Endothelial cell of umbilical vein (primary cell): ENCODE measurements at regions not wholly inside any gene's neighbourhood (a gene's known extent, or its start where the extent isn't known, plus 50 kb on each side); places are given as distances from the start of the nearest gene placed in this dataset.

ENCODE experiments used
- BruUV-seq: library from RNA; stranded (reverse); fragments of 400-500 nt; replicated peaks from 2 replicates; lab custom pipeline; 2021; lab: Mats Ljungman, UMichigan
- CTCF ChIA-PET: fragments of 300-600, 350-600 bp; sonication (Branson Sonifier 250); formaldehyde crosslinking; loops from one replicate; lab custom pipeline; 2021; ENCODE audit warnings: antibody characterized with exemption, inconsistent platforms; lab: Charles Lee
- POLR2A ChIA-PET: fragments of 300-600, 350-600 bp; sonication (Branson Sonifier 250); formaldehyde crosslinking; loops from one replicate; lab custom pipeline; 2021; ENCODE audit warnings: antibody characterized with exemption, inconsistent platforms; lab: Charles Lee
- DNase-seq: peaks from one replicate; pipeline ENCODE4 v3.0.0-alpha.2; 2011; ENCODE audit warnings: low read depth, low spot score
- FAIRE-seq: peaks from 2 replicates; lab custom pipeline; 2011; peaks lifted over from hg19 to GRCh38; lab: Jason Lieb, UNC
- H2AFZ ChIP-seq: 2 replicates; pipeline ENCODE4 v1.6.0; 2012; ENCODE audit warnings: low read depth, low read length, control low read depth, inconsistent platforms
- H3K27ac ChIP-seq: 2 replicates; pipeline ENCODE4 v1.5.1; 2011; ENCODE audit warnings: low read depth, mild to moderate bottlenecking, control low read depth, low read length, moderate library complexity; ENCODE audit not compliant: insufficient read depth
- H3K27me3 ChIP-seq, 2 experiments: 2 replicates each; pipeline versions ENCODE4 v1.6.0 to v1.6.1; 2011; ENCODE audit warnings: low read length in 2 of 2, mixed read lengths in 1 of 2; ENCODE audit not compliant: control insufficient read depth in 2 of 2, insufficient read depth in 2 of 2
- H3K36me3 ChIP-seq, 2 experiments: 2 replicates in 1 of 2; 3 replicates in 1 of 2; pipeline ENCODE4 v1.5.1; 2011; ENCODE audit warnings: low read length in 2 of 2, mild to moderate bottlenecking in 1 of 2, moderate library complexity in 1 of 2; ENCODE audit not compliant: control insufficient read depth in 2 of 2, insufficient read depth in 2 of 2; ENCODE audit errors: extremely low read depth in 1 of 2
- H3K4me1 ChIP-seq: 3 replicates; pipeline ENCODE4 v1.5.1; 2011; ENCODE audit warnings: mild to moderate bottlenecking, low read length; ENCODE audit not compliant: control insufficient read depth, insufficient read depth; ENCODE audit errors: extremely low read depth
- H3K4me2 ChIP-seq: 2 replicates; pipeline ENCODE4 v1.6.1; 2011; ENCODE audit warnings: low read length, control low read depth, mixed read lengths; ENCODE audit not compliant: insufficient read depth
- H3K4me3 ChIP-seq, 3 experiments: fragments of 200-600 bp in 1 of 3; sonication (generic), shearing (Covaris generic) in 1 of 3; replicated peaks in 1 of 3; 2 replicates each; pipeline ENCODE4 v1.5.1; 2011 to 2016; ENCODE audit warnings: control low read depth in 3 of 3, low read length in 3 of 3, mild to moderate bottlenecking in 2 of 3, inconsistent platforms in 1 of 3, low read depth in 1 of 3, moderate library complexity in 1 of 3; ENCODE audit not compliant: insufficient read depth in 1 of 3
- H3K79me2 ChIP-seq: 2 replicates; pipeline ENCODE4 v1.6.0; 2012; ENCODE audit warnings: low read length, inconsistent platforms; ENCODE audit not compliant: control insufficient read depth, insufficient read depth
- H3K9ac ChIP-seq: replicated peaks from 2 replicates; pipeline ENCODE3; 2011; ENCODE audit warnings: low read length, control low read depth; ENCODE audit not compliant: insufficient read depth; ENCODE audit errors: extremely low read depth
- H3K9me1 ChIP-seq: replicated peaks from 3 replicates; pipeline ENCODE4 v1.6.0; 2011; ENCODE audit warnings: mild to moderate bottlenecking, low read length; ENCODE audit not compliant: control insufficient read depth, insufficient read depth; ENCODE audit errors: extremely low read depth
- H3K9me3 ChIP-seq: replicated peaks from 2 replicates; pipeline ENCODE4 v1.5.1; 2012; ENCODE audit warnings: low read length, inconsistent platforms; ENCODE audit not compliant: control insufficient read depth, insufficient read depth
- H4K20me1 ChIP-seq: replicated peaks from 2 replicates; pipeline ENCODE3; 2011; ENCODE audit warnings: mild to moderate bottlenecking, low read length; ENCODE audit not compliant: control insufficient read depth, insufficient read depth; ENCODE audit errors: extremely low read depth
- EZH2 ChIP-seq: IDR thresholded peaks from 2 replicates; pipeline ENCODE4 v1.6.1; 2012; ENCODE audit warnings: borderline replicate concordance, low read depth, mild to moderate bottlenecking, moderate library complexity, low read length, inconsistent platforms; ENCODE audit not compliant: severe bottlenecking
- FOS ChIP-seq: IDR thresholded peaks from 2 replicates; pipeline ENCODE4 v1.6.1; 2011; ENCODE audit warnings: mild to moderate bottlenecking, low read length, moderate library complexity, borderline replicate concordance; ENCODE audit not compliant: insufficient read depth
- GATA2 ChIP-seq: IDR thresholded peaks from 2 replicates; pipeline ENCODE4 v1.7.0; 2011; ENCODE audit warnings: low read depth, mild to moderate bottlenecking, moderate library complexity, mixed read lengths, low read length; ENCODE audit not compliant: insufficient read length, insufficient read depth
- JUN ChIP-seq: IDR thresholded peaks from 2 replicates; pipeline ENCODE4 v1.6.1; 2011; ENCODE audit warnings: borderline replicate concordance, low read depth; ENCODE audit not compliant: insufficient read length, insufficient read depth
- MAX ChIP-seq: IDR thresholded peaks from 2 replicates; pipeline ENCODE4 v1.6.1; 2011; ENCODE audit not compliant: insufficient read depth, insufficient read length
- MYC ChIP-seq: IDR thresholded peaks from one replicate; pipeline ENCODE4 v1.6.1; 2011; ENCODE audit warnings: mild to moderate bottlenecking, low read depth, low read length
- POLR2A ChIP-seq: IDR thresholded peaks from 2 replicates; pipeline ENCODE4 v1.6.1; 2012; ENCODE audit warnings: low read depth, mild to moderate bottlenecking, control low read depth, low read length
- POLR2AphosphoS5 ChIP-seq: IDR thresholded peaks from 2 replicates; pipeline ENCODE4 v1.6.1; 2012; ENCODE audit warnings: low read depth, mild to moderate bottlenecking, control low read depth, low read length, moderate library complexity; ENCODE audit not compliant: insufficient read depth
- dilution Hi-C: fragments of 300-500 bp; cut with MboI; formaldehyde crosslinking; loops from one replicate; pipeline ENCODE4 v1.15.0; 2019; ENCODE audit warnings: low sequenced_read_pairs; ENCODE audit not compliant: extremely low pct_ligation_motif_present
- intact Hi-C: fragments of 100-400 bp; cut with micrococcal nuclease; formaldehyde crosslinking; loops from one replicate; pipeline ENCODE4 v1.10.0; 2022
- TF ChIP-seq, protein P1 (sequence below), 2 donors: IDR thresholded peaks; 1 replicate in 1 of 2; 2 replicates in 1 of 2; pipeline ENCODE4 v1.5.1; 2011; ENCODE audit warnings: low read length in 2 of 2, mild to moderate bottlenecking in 2 of 2, moderate library complexity in 2 of 2, control low read depth in 1 of 2, inconsistent platforms in 1 of 2, low read depth in 1 of 2; ENCODE audit not compliant: insufficient read depth in 1 of 2; ENCODE audit errors: extremely low read depth in 1 of 2

DNA sequence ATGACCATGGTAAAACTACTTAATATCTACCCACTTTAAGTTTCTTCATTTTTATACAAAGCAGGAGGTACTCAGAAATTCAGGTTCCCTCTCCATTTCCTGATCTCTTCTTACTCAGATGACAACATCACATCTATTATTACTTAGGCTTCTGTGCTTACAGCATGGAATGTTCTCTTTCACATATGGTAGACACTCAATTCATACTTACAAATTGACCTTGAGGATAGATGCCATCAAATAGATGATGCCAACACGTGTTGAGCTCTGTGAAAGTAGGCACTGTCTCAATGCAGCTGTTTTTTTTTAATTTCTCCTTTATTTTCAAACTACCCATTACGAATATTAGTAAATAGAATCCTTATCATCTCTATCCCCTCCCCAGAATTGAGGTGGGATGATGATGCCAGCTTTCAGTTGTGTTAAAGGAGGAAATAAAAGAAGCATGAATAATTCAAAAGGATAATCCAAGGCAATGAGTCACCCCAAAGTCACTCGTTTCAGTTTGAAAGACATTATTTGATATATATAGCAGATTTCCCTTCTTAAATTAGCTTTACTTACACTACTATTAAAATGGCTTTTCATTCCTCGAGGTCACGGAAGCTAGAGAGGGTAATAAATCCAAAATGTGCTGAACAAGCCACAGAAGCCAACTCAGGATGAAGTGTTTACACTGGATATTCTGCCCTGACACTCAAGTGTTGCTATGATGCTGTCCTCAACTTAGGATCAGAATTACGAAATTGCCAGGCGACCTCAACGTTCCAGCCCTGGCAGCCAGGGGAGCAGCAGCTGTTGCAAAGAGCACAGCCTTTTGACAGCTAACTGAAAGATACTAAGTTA is 124.2 kb upstream of the EOLA2 start:
- intact Hi-C loops (loop anchor here (1.0 to 2.0 kb wide), 2 partner anchors 22 to 26 kb away; no protein-coding TSS in a partner anchor), dilution Hi-C loops (no loop called here)
- Histone ChIP-seq H3K36me3 (no peaks in the 10 kb centered on the region), H3K4me2 (peak overlapping the region; percentile 66), H3K9me3 (no peaks in the 10 kb centered on the region), H3K9ac (peak overlapping the region; percentile 23), H4K20me1 (no peaks in the 10 kb centered on the region), H3K4me3 (no peak overlapping the region), H3K4me1 (peaks cover 31% of the 10 kb centered on the region), H2AFZ (peak overlapping the region; percentile 42), H3K27ac (peak overlapping the region; percentile 76), H3K9me1 (no peaks in the 10 kb centered on the region), H3K79me2 (no peaks in the 10 kb centered on the region), H3K27me3 (no peaks in the 10 kb centered on the region)
- BruUV-seq: TSS peak; percentile 81
- CTCF ChIA-PET: interaction anchor here (0.5 to 1.9 kb wide), 7 partner anchors 9 to 138 kb away, joined by 3 to 6 read pairs (median 3); no protein-coding TSS in a partner anchor
- TF ChIP-seq JUN: peak; percentile 74
- TF ChIP-seq GATA2: no peak
- TF ChIP-seq POLR2AphosphoS5: no peak
- no peak for TF ChIP-seq POLR2A
- peak; percentile 67 for TF ChIP-seq FOS
- FAIRE-seq: peak; percentile 79
- POLR2A ChIA-PET: interaction anchor here (0.5 kb wide), 1 partner anchor 123 kb away, joined by 3 read pairs; no protein-coding TSS in a partner anchor
- peak; percentile 68 for DNase-seq

DNA sequence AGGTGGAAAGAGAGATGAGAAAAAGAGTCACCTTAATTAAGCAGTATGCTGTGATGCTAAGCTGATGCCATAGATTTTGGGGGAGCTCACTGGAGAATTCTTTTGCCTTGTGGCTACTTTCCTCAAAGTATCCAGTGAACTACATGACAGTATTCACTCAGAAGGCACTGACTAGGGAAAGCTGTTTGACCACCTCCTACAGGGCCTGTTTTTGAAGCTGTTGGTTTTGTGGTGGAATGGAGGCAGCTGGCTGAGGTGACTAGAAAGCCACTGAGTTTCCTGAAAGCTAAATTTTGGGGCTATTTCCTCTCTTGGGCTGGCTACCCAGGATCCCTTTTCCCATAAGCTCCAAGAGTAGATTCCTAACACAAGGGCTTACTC is 124.8 kb upstream of the EOLA2 start:
- no peaks in the 10 kb centered on the region for H3K36me3 ChIP-seq
- no peaks in the 10 kb centered on the region for H4K20me1 ChIP-seq
- H2AFZ ChIP-seq: peak overlapping the region; percentile 42
- intact Hi-C loops: loop anchor here (2.0 kb wide), 1 partner anchor 26 kb away; no protein-coding TSS in a partner anchor
- H3K4me3 ChIP-seq: no peak overlapping the region
- H3K27ac ChIP-seq: peak overlapping the region; percentile 76
- no peaks in the 10 kb centered on the region for H3K9me3 ChIP-seq
- dilution Hi-C loops: no loop called here
- FAIRE-seq (no peak), DNase-seq (no peak)
- peak overlapping the region; percentile 23 for H3K9ac ChIP-seq
- H3K4me1 ChIP-seq: peaks cover 31% of the 10 kb centered on the region
- ChIA-PET POLR2A (no interaction called here), CTCF (interaction anchor here (0.9 to 1.9 kb wide), 5 partner anchors 10 to 100 kb away, joined by 3 to 6 read pairs (median 4); no protein-coding TSS in a partner anchor)
- no TSS peak for BruUV-seq
- TF ChIP-seq FOS: no peak
- no peak for TF ChIP-seq POLR2A
- TF ChIP-seq GATA2: no peak
- no peak for TF ChIP-seq MYC
- TF ChIP-seq MAX: no peak
- TF ChIP-seq POLR2AphosphoS5: no peak
- TF ChIP-seq, protein P1, sequence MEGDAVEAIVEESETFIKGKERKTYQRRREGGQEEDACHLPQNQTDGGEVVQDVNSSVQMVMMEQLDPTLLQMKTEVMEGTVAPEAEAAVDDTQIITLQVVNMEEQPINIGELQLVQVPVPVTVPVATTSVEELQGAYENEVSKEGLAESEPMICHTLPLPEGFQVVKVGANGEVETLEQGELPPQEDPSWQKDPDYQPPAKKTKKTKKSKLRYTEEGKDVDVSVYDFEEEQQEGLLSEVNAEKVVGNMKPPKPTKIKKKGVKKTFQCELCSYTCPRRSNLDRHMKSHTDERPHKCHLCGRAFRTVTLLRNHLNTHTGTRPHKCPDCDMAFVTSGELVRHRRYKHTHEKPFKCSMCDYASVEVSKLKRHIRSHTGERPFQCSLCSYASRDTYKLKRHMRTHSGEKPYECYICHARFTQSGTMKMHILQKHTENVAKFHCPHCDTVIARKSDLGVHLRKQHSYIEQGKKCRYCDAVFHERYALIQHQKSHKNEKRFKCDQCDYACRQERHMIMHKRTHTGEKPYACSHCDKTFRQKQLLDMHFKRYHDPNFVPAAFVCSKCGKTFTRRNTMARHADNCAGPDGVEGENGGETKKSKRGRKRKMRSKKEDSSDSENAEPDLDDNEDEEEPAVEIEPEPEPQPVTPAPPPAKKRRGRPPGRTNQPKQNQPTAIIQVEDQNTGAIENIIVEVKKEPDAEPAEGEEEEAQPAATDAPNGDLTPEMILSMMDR (IDR thresholded peaks at IDR 0.05; ENCODE audit: extremely low read depth in 1 of 2, insufficient read depth in 1 of 2, low read depth in 1 of 2, low read length in 2 of 2): no peak
- TF ChIP-seq EZH2: no peak
- TF ChIP-seq JUN: no peak
- H3K9me1 ChIP-seq: no peaks in the 10 kb centered on the region
- H3K4me2 ChIP-seq: peak overlapping the region; percentile 66
- H3K79me2 ChIP-seq: no peaks in the 10 kb centered on the region
- no peaks in the 10 kb centered on the region for H3K27me3 ChIP-seq
